Small intestine (tissue), 7 donors: ENCODE measurements at regions not wholly inside any gene's neighbourhood (a gene's known extent, or its start where the extent isn't known, plus 50 kb on each side); places are given as distances from the start of the nearest gene placed in this dataset.

ENCODE experiments used
- DNase-seq, 2 donors: peaks; one replicate each; pipeline versions ENCODE4 v3.0.0 to v3.0.0-alpha.2; 2013
- FAIRE-seq: peaks from 2 replicates; lab custom pipeline; 2012; peaks lifted over from hg19 to GRCh38; lab: Jason Lieb, UNC
- H3K27ac ChIP-seq, 3 donors: one replicate each; pipeline ENCODE4 v1.5.1; 2013; ENCODE audit warnings: low read length in 2 of 3, mild to moderate bottlenecking in 2 of 3, control low read depth in 1 of 3, inconsistent platforms in 1 of 3, low read depth in 1 of 3, moderate library complexity in 1 of 3
- H3K27me3 ChIP-seq, 3 donors: one replicate each; pipeline ENCODE4 v1.6.1; 2013; ENCODE audit warnings: low read length in 3 of 3, inconsistent platforms in 1 of 3; ENCODE audit not compliant: control insufficient read depth in 3 of 3, insufficient read depth in 3 of 3
- H3K36me3 ChIP-seq, 3 donors: one replicate each; pipeline ENCODE4 v1.6.1; 2013; ENCODE audit warnings: low read length in 3 of 3, inconsistent platforms in 1 of 3, low read depth in 1 of 3, mild to moderate bottlenecking in 1 of 3, moderate library complexity in 1 of 3; ENCODE audit not compliant: control insufficient read depth in 3 of 3, insufficient read depth in 2 of 3
- H3K4me1 ChIP-seq, 3 donors: one replicate each; pipeline ENCODE4 v1.6.1; 2013; ENCODE audit warnings: low read length in 2 of 3, inconsistent platforms in 1 of 3, low read depth in 1 of 3, mild to moderate bottlenecking in 1 of 3, moderate library complexity in 1 of 3; ENCODE audit not compliant: control insufficient read depth in 3 of 3, insufficient read depth in 2 of 3
- H3K4me3 ChIP-seq, 3 donors: one replicate each; pipeline ENCODE4 v1.5.1; 2013; ENCODE audit warnings: low read length in 3 of 3, control low read depth in 1 of 3, inconsistent platforms in 1 of 3, low read depth in 1 of 3, mild to moderate bottlenecking in 1 of 3, moderate library complexity in 1 of 3
- H3K9me3 ChIP-seq, 2 donors: one replicate each; pipeline ENCODE4 v1.6.1; 2013; ENCODE audit warnings: low read depth in 1 of 2, low read length in 1 of 2; ENCODE audit not compliant: control insufficient read depth in 2 of 2, insufficient read depth in 1 of 2
- WGBS, 3 donors: extraction: QIAGEN DNeasy Blood & Tissue Kit; methylation state at CpG; one replicate each; pipeline ENCODE4 v1.1.7; 2013; 5-methylcytosine and 5-hydroxymethylcytosine counted together
- donor health status: healthy with polysubstance abuse.
- donor health status: control.
- donor health status: control.
- donor health status: Bipolar disorder and iron deficiency.
- donor health status: healthy.

- no peak for DNase-seq
- Histone ChIP-seq H3K27ac (no peak overlapping the region), H3K9me3 (peaks cover 0 to 8% of the 10 kb centered on the region in 2 donors), H3K4me3 (no peak overlapping the region), H3K4me1 (peaks cover 0 to 3% (median 0%) of the 10 kb centered on the region in 3 donors), H3K27me3 (peaks cover 0 to 2% (median 0%) of the 10 kb centered on the region in 3 donors), H3K36me3 (no peaks in the 10 kb centered on the region)
- 54 to 77% (median 58%) methylated on average over 3 of the region's 3 CpGs for WGBS, 3 donors
- no peak for FAIRE-seq
These were observed 243.2 kb downstream of the ATG4C start for GRCh38 chr1:63027176-63027575.

- no peaks in the 10 kb centered on the region for H3K36me3 ChIP-seq
- no peak overlapping the region for H3K27ac ChIP-seq
- FAIRE-seq (no peak), DNase-seq (no peak)
- peaks cover 0 to 2% (median 0%) of the 10 kb centered on the region in 3 donors for H3K27me3 ChIP-seq
- no peaks in the 10 kb centered on the region for H3K4me1 ChIP-seq
- no peak overlapping the region for H3K4me3 ChIP-seq
- H3K9me3 ChIP-seq, result peaks cover 0 to 8% of the 10 kb centered on the region in 2 donors
- WGBS, 3 donors, result 74 to 79% (median 77%) methylated on average over 4 of the region's 4 CpGs
These were observed 248.2 kb downstream of the ATG4C start for GRCh38 chr1:63032171-63032570.

GRCh38 chr1:63033211-63033610 is 249.3 kb downstream of the ATG4C start:
- DNase-seq (no peak), FAIRE-seq (no peak)
- Histone ChIP-seq H3K27me3 (peaks cover 0 to 2% (median 0%) of the 10 kb centered on the region in 3 donors), H3K4me1 (no peaks in the 10 kb centered on the region), H3K4me3 (no peak overlapping the region), H3K9me3 (peaks cover 0 to 8% of the 10 kb centered on the region in 2 donors), H3K36me3 (no peaks in the 10 kb centered on the region), H3K27ac (no peak overlapping the region)
- WGBS, 3 donors, result 72 to 93% (median 89%) methylated on average over 2 of the region's 2 CpGs

- Histone ChIP-seq H3K36me3 (no peaks in the 10 kb centered on the region), H3K9me3 (peaks cover 0 to 8% of the 10 kb centered on the region in 2 donors), H3K4me1 (no peaks in the 10 kb centered on the region), H3K27me3 (no peaks in the 10 kb centered on the region), H3K4me3 (no peak overlapping the region), H3K27ac (no peak overlapping the region)
- no peak for FAIRE-seq
- DNase-seq, result peak in 1 of 2 donors; percentile 28
These were observed 250.3 kb downstream of the ATG4C start for GRCh38 chr1:63034256-63034655.

GRCh38 chr1:63038586-63038985 is 254.7 kb downstream of the ATG4C start:
- H3K4me1 ChIP-seq, result no peaks in the 10 kb centered on the region
- no peak overlapping the region for H3K4me3 ChIP-seq
- no peaks in the 10 kb centered on the region for H3K36me3 ChIP-seq
- DNase-seq (no peak), FAIRE-seq (no peak)
- 81 to 89% (median 83%) methylated on average over 5 of the region's 5 CpGs for WGBS, 3 donors
- no peak overlapping the region for H3K27ac ChIP-seq
- H3K9me3 ChIP-seq, result no peaks in the 10 kb centered on the region
- peaks cover 0 to 2% (median 0%) of the 10 kb centered on the region in 3 donors for H3K27me3 ChIP-seq

- no peak overlapping the region for H3K27ac ChIP-seq
- WGBS, 3 donors, result 68 to 85% (median 83%) methylated on average over 3 of the region's 3 CpGs
- H3K36me3 ChIP-seq, result no peaks in the 10 kb centered on the region
- DNase-seq, result no peak
- no peak overlapping the region for H3K4me3 ChIP-seq
- H3K9me3 ChIP-seq, result no peaks in the 10 kb centered on the region
- peaks cover 0 to 2% (median 0%) of the 10 kb centered on the region in 3 donors for H3K27me3 ChIP-seq
- FAIRE-seq, result no peak
- no peaks in the 10 kb centered on the region for H3K4me1 ChIP-seq
These were observed 257.7 kb downstream of the ATG4C start for GRCh38 chr1:63041660-63042059.

- Histone ChIP-seq H3K4me3 (no peak overlapping the region), H3K27ac (no peak overlapping the region), H3K27me3 (peaks cover 0 to 2% (median 0%) of the 10 kb centered on the region in 3 donors), H3K36me3 (no peaks in the 10 kb centered on the region), H3K4me1 (no peaks in the 10 kb centered on the region), H3K9me3 (no peaks in the 10 kb centered on the region)
- FAIRE-seq (no peak), DNase-seq (no peak)
- 38 to 45% (median 42%) methylated on average over 4 of the region's 4 CpGs for WGBS, 3 donors
These were observed 258.3 kb downstream of the ATG4C start for GRCh38 chr1:63042278-63042677.

GRCh38 chr1:63046539-63046938 is 262.6 kb downstream of the ATG4C start:
- H3K36me3 ChIP-seq, result no peaks in the 10 kb centered on the region
- H3K27ac ChIP-seq, result no peak overlapping the region
- 83 to 87% (median 84%) methylated on average over 2 of the region's 2 CpGs for WGBS, 3 donors
- FAIRE-seq, result no peak
- no peaks in the 10 kb centered on the region for H3K9me3 ChIP-seq
- peaks cover 0 to 2% (median 1%) of the 10 kb centered on the region in 3 donors for H3K27me3 ChIP-seq
- no peak overlapping the region for H3K4me3 ChIP-seq
- H3K4me1 ChIP-seq, result no peaks in the 10 kb centered on the region
- no peak for DNase-seq

GRCh38 chr1:63049135-63049534 is 265.2 kb downstream of the ATG4C start:
- Histone ChIP-seq H3K27me3 (peaks cover 0 to 2% (median 0%) of the 10 kb centered on the region in 3 donors), H3K9me3 (no peaks in the 10 kb centered on the region), H3K27ac (no peak overlapping the region), H3K4me3 (no peak overlapping the region), H3K4me1 (no peaks in the 10 kb centered on the region), H3K36me3 (no peaks in the 10 kb centered on the region)
- FAIRE-seq, result no peak
- DNase-seq, result no peak
- 60 to 74% (median 67%) methylated on average over 2 of the region's 2 CpGs for WGBS, 3 donors
